Panc1 (cell line): ENCODE measurements at regions not wholly inside any gene's neighbourhood (a gene's known extent, or its start where the extent isn't known, plus 50 kb on each side); places are given as distances from the start of the nearest gene placed in this dataset.

Source experiments
- ATAC-seq: fragments of 200-7000 bp; cut with Tn5 transposase; 2 replicates; pipeline ENCODE4 v1.9.1; 2020; ENCODE audit warnings: mild to moderate bottlenecking, moderate library complexity
- BruUV-seq: library from RNA; stranded (reverse); fragments of 400-500 nt; replicated peaks from 2 replicates; lab custom pipeline; 2021; lab: Mats Ljungman, UMichigan
- CTCF ChIA-PET: fragments of 300-600 bp; sonication (Branson Sonifier 250); formaldehyde crosslinking; loops from one replicate; lab custom pipeline; 2022; ENCODE audit warnings: antibody characterized with exemption; lab: Charles Lee
- POLR2A ChIA-PET: fragments of 300-600 bp; sonication (Branson Sonifier 250); formaldehyde crosslinking; loops from one replicate; lab custom pipeline; 2022; ENCODE audit warnings: antibody characterized with exemption; lab: Charles Lee
- DNase-seq: peaks from one replicate; pipeline ENCODE4 v3.0.0-alpha.2; 2010; ENCODE audit warnings: low read depth, low spot score
- H3K27ac ChIP-seq: 2 replicates; pipeline ENCODE4 v1.5.1; 2011; ENCODE audit warnings: mild to moderate bottlenecking, low read length, inconsistent platforms
- H3K27me3 ChIP-seq: fragments of 200-500 bp; sonication (Bioruptor generic); 2 replicates; pipeline ENCODE4 v1.6.0; 2014; ENCODE audit warnings: low read length, inconsistent platforms; ENCODE audit not compliant: control insufficient read depth, insufficient read depth
- H3K36me3 ChIP-seq: fragments of 200-500 bp; sonication (Bioruptor generic); 2 replicates; pipeline ENCODE4 v1.5.1; 2014; ENCODE audit warnings: inconsistent platforms, mild to moderate bottlenecking, low read length, moderate library complexity; ENCODE audit not compliant: control insufficient read depth, insufficient read depth
- H3K4me1 ChIP-seq: 2 replicates; pipeline ENCODE4 v1.5.1; 2011; ENCODE audit warnings: inconsistent platforms, mild to moderate bottlenecking, low read length, moderate library complexity; ENCODE audit not compliant: control insufficient read depth, insufficient read depth
- H3K4me3 ChIP-seq, 2 experiments: 2 replicates each; pipeline ENCODE4 v1.5.1; 2011 to 2012; ENCODE audit warnings: low read depth in 2 of 2, low read length in 2 of 2, mild to moderate bottlenecking in 2 of 2, inconsistent platforms in 1 of 2, moderate library complexity in 1 of 2
- H3K9me3 ChIP-seq: fragments of 200-500 bp; sonication (Bioruptor generic); 2 replicates; pipeline ENCODE4 v1.5.1; 2014; ENCODE audit warnings: low read depth, mild to moderate bottlenecking, inconsistent platforms, low read length, moderate library complexity; ENCODE audit not compliant: control insufficient read depth, insufficient read depth
- POLR2AphosphoS5 ChIP-seq: IDR thresholded peaks from 2 replicates; pipeline ENCODE4 v1.6.1; 2012; ENCODE audit warnings: mild to moderate bottlenecking, low read depth, low read length, moderate library complexity
- SIN3A ChIP-seq: IDR thresholded peaks from 2 replicates; pipeline ENCODE4 v1.6.1; 2012; ENCODE audit warnings: low read depth, mild to moderate bottlenecking, low read length, moderate library complexity, borderline replicate concordance; ENCODE audit not compliant: insufficient read depth
- TCF7L2 ChIP-seq: IDR thresholded peaks from 2 replicates; pipeline ENCODE4 v1.6.1; 2011; ENCODE audit warnings: mild to moderate bottlenecking, low read depth, low read length, inconsistent platforms
- in situ Hi-C: cut with HindIII; loops from 2 replicates; pipeline ENCODE4 v1.10.0; 2016; ENCODE audit warnings: low sequenced_read_pairs, low pct_unique_long_range_greater_than_20kb
- intact Hi-C: fragments of 100-400 bp; cut with micrococcal nuclease; formaldehyde crosslinking; loops from one replicate; pipeline ENCODE4 v1.10.0; 2022; ENCODE audit not compliant: unreplicated experiment
- TF ChIP-seq, protein P1 (sequence below), 2 experiments: IDR thresholded peaks; 2 replicates each; pipeline ENCODE4 v1.6.1; 2011 to 2012; ENCODE audit warnings: low read depth in 2 of 2, control low read depth in 1 of 2, low read length in 1 of 2, mild to moderate bottlenecking in 1 of 2, moderate library complexity in 1 of 2; ENCODE audit not compliant: insufficient read depth in 1 of 2
- TF ChIP-seq, protein P2 (sequence below): fragments of 450-650 bp; IDR thresholded peaks from 2 replicates; pipeline ENCODE4 v1.5.1; 2017; ENCODE audit warnings: mild to moderate bottlenecking

DNA sequence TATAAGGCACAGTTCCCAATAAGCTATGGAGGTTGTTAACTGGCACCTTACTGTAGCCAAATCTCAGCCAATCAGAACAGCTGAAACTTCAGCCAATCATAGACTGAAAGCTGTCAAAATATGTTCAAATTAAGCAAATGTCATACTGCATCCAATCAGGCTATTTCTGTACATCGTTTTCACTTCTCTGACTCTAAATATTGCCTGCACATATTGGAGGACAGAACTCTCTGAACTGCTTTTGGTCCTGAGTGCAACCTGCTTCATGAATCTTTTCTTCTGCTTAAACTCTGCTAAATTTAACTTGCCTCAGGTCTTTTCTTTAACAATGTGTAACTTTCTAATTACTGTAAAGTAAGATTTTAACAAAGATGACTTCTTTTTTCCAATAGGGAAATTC is 1198.9 kb upstream of the PCDH7 start:
- intact Hi-C loops, result no loop called here
- POLR2A ChIA-PET, result no interaction called here
- in situ Hi-C loops, result no loop called here

DNA sequence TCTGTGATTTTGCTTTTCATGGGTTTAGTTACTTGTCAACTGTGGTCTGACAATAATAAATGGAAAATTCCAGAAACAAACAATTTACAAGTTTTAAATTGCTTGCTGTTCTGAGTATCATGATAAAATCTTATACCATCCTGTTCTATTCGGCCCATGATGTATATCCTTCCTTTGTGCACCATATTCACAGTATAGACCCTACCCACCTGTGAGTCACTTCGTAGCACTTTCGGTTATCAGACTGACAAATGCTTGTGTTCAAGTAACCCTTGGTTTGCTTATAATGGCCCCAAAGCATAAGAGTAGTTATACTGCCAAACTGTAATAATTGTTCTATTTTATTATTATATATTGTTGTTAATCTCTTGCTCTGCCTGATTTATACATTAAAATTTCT is 1183.4 kb upstream of the PCDH7 start:
- in situ Hi-C loops (no loop called here), intact Hi-C loops (no loop called here)
- H3K27me3 ChIP-seq, result no peaks in the 10 kb centered on the region
- H3K9me3 ChIP-seq, result no peaks in the 10 kb centered on the region
- no peaks in the 10 kb centered on the region for H3K36me3 ChIP-seq
- DNase-seq, result no peak
- ChIA-PET POLR2A (no interaction called here), CTCF (no interaction called here)
- no peak overlapping the region for H3K27ac ChIP-seq
- no TSS peak for BruUV-seq
- H3K4me3 ChIP-seq, result no peak overlapping the region
- H3K4me1 ChIP-seq, result no peaks in the 10 kb centered on the region
- TF ChIP-seq POLR2AphosphoS5 (no peak), SIN3A (no peak), TCF7L2 (no peak)
- TF ChIP-seq, protein P1, sequence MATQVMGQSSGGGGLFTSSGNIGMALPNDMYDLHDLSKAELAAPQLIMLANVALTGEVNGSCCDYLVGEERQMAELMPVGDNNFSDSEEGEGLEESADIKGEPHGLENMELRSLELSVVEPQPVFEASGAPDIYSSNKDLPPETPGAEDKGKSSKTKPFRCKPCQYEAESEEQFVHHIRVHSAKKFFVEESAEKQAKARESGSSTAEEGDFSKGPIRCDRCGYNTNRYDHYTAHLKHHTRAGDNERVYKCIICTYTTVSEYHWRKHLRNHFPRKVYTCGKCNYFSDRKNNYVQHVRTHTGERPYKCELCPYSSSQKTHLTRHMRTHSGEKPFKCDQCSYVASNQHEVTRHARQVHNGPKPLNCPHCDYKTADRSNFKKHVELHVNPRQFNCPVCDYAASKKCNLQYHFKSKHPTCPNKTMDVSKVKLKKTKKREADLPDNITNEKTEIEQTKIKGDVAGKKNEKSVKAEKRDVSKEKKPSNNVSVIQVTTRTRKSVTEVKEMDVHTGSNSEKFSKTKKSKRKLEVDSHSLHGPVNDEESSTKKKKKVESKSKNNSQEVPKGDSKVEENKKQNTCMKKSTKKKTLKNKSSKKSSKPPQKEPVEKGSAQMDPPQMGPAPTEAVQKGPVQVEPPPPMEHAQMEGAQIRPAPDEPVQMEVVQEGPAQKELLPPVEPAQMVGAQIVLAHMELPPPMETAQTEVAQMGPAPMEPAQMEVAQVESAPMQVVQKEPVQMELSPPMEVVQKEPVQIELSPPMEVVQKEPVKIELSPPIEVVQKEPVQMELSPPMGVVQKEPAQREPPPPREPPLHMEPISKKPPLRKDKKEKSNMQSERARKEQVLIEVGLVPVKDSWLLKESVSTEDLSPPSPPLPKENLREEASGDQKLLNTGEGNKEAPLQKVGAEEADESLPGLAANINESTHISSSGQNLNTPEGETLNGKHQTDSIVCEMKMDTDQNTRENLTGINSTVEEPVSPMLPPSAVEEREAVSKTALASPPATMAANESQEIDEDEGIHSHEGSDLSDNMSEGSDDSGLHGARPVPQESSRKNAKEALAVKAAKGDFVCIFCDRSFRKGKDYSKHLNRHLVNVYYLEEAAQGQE (IDR thresholded peaks at IDR 0.05; ENCODE audit: insufficient read depth in 1 of 2, low read depth in 2 of 2, low read length in 1 of 2), result no peak
- TF ChIP-seq, protein P2, sequence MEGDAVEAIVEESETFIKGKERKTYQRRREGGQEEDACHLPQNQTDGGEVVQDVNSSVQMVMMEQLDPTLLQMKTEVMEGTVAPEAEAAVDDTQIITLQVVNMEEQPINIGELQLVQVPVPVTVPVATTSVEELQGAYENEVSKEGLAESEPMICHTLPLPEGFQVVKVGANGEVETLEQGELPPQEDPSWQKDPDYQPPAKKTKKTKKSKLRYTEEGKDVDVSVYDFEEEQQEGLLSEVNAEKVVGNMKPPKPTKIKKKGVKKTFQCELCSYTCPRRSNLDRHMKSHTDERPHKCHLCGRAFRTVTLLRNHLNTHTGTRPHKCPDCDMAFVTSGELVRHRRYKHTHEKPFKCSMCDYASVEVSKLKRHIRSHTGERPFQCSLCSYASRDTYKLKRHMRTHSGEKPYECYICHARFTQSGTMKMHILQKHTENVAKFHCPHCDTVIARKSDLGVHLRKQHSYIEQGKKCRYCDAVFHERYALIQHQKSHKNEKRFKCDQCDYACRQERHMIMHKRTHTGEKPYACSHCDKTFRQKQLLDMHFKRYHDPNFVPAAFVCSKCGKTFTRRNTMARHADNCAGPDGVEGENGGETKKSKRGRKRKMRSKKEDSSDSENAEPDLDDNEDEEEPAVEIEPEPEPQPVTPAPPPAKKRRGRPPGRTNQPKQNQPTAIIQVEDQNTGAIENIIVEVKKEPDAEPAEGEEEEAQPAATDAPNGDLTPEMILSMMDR, result no peak
- ATAC-seq, result no peak

More for the DNA sequence above, 1198.9 kb upstream of the PCDH7 start:
- Histone ChIP-seq H3K9me3 (no peaks in the 10 kb centered on the region), H3K27me3 (no peaks in the 10 kb centered on the region), H3K4me3 (no peak overlapping the region), H3K4me1 (no peaks in the 10 kb centered on the region), H3K27ac (no peak overlapping the region), H3K36me3 (no peaks in the 10 kb centered on the region)
- no peak for ATAC-seq
- CTCF ChIA-PET, result no interaction called here
- TF ChIP-seq, protein P1 (IDR thresholded peaks at IDR 0.05; ENCODE audit: insufficient read depth in 1 of 2, low read depth in 2 of 2, low read length in 1 of 2), result no peak
- TF ChIP-seq, protein P2, result no peak
- TF ChIP-seq POLR2AphosphoS5, result no peak
- no TSS peak for BruUV-seq
- DNase-seq, result no peak
